DND-41 (cell line): ENCODE measurements at regions not wholly inside any gene's neighbourhood (a gene's known extent, or its start where the extent isn't known, plus 50 kb on each side); places are given as distances from the start of the nearest gene placed in this dataset.

Experiments
- ATAC-seq: fragments of 200-7000 bp; cut with Tn5 transposase; 3 replicates; pipeline ENCODE4 v1.9.1; 2021; ENCODE audit warnings: low read depth; ENCODE audit not compliant: insufficient read depth
- DNase-seq: peaks from one replicate; pipeline ENCODE4 v3.0.0-alpha.2; 2020
- H2AFZ ChIP-seq: 2 replicates; pipeline ENCODE4 v1.6.0; 2012; ENCODE audit warnings: low read depth, low read length
- H3K27ac ChIP-seq: 2 replicates; pipeline ENCODE4 v1.5.1; 2012; ENCODE audit warnings: low read length, inconsistent platforms
- H3K27me3 ChIP-seq: fragments of 200-600 bp; sonication (generic); 2 replicates; pipeline ENCODE4 v1.6.0; 2012; ENCODE audit warnings: low read length, mild to moderate bottlenecking, inconsistent platforms; ENCODE audit not compliant: insufficient read depth, poor library complexity
- H3K36me3 ChIP-seq: 2 replicates; pipeline ENCODE4 v1.5.1; 2012; ENCODE audit warnings: low read length, inconsistent platforms; ENCODE audit not compliant: insufficient read depth
- H3K4me1 ChIP-seq: 2 replicates; pipeline ENCODE4 v1.5.1; 2012; ENCODE audit warnings: mild to moderate bottlenecking, low read length; ENCODE audit not compliant: insufficient read depth
- H3K4me2 ChIP-seq: 2 replicates; pipeline ENCODE4 v1.6.0; 2012; ENCODE audit warnings: mild to moderate bottlenecking, moderate library complexity, low read length, inconsistent platforms; ENCODE audit not compliant: insufficient read depth
- H3K4me3 ChIP-seq, 2 experiments: fragments of 200-600 bp in 1 of 2; shearing (Covaris generic) in 1 of 2; 2 replicates each; pipeline ENCODE4 v1.5.1; 2012 to 2016; ENCODE audit warnings: inconsistent platforms in 2 of 2, low read length in 2 of 2, mild to moderate bottlenecking in 2 of 2, low read depth in 1 of 2, moderate library complexity in 1 of 2
- H3K79me2 ChIP-seq: 2 replicates; pipeline ENCODE4 v1.6.0; 2012; ENCODE audit warnings: low read length, inconsistent platforms; ENCODE audit not compliant: insufficient read depth
- H3K9ac ChIP-seq: 2 replicates; pipeline ENCODE4 v1.6.0; 2012; ENCODE audit warnings: low read depth, mild to moderate bottlenecking, inconsistent platforms, low read length, moderate library complexity
- H3K9me3 ChIP-seq: 2 replicates; pipeline ENCODE4 v1.5.1; 2012; ENCODE audit warnings: low read length, moderate library complexity, mild to moderate bottlenecking, inconsistent platforms; ENCODE audit not compliant: insufficient read depth, severe bottlenecking
- H4K20me1 ChIP-seq: 2 replicates; pipeline ENCODE4 v1.6.0; 2012; ENCODE audit warnings: low read length; ENCODE audit not compliant: insufficient read depth
- EZH2 ChIP-seq: IDR thresholded peaks from 3 replicates; pipeline ENCODE4 v1.6.1; 2012; ENCODE audit warnings: borderline replicate concordance, low read depth, mild to moderate bottlenecking, moderate library complexity, low read length, inconsistent platforms; ENCODE audit not compliant: severe bottlenecking
- TF ChIP-seq, protein P1 (sequence below): IDR thresholded peaks from 2 replicates; pipeline ENCODE4 v1.5.1; 2012; ENCODE audit warnings: borderline replicate concordance, low read length, moderate library complexity, mild to moderate bottlenecking; ENCODE audit not compliant: poor library complexity, severe bottlenecking; ENCODE audit errors: extremely low read depth

DNA sequence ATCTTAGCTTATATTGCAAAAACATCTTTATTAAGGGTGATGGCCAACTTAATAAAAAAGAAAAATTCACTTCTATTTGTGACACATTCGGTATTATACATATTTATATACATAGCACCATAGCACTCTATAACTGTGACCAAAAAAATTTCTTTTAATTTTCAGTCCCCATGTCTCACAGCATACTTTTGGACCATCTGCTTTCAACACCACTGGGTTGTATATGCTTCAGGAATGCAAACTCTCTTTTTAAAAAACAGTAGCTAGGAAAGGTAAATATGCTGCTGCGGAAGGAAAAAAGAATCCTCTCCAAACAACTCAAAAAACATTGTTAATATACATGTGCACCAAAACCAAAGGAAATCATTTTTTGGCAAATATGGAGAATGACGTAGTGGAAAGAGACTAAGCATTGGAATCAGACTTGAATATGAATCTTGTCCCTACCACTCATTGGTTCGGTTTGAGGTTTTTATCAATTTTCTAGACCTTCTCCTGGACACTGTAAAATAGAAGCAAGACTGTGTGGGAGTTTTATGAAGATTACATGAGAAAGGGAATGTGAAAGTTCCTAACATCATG lies 227.9 kb downstream of the BLID start:
- no peaks in the 10 kb centered on the region for H3K79me2 ChIP-seq
- H3K27ac ChIP-seq = no peak overlapping the region
- no peaks in the 10 kb centered on the region for H3K36me3 ChIP-seq
- H3K9ac ChIP-seq = no peak overlapping the region
- H3K4me3 ChIP-seq = no peak overlapping the region
- H3K27me3 ChIP-seq = peaks cover 7% of the 10 kb centered on the region
- no peaks in the 10 kb centered on the region for H4K20me1 ChIP-seq
- H3K9me3 ChIP-seq = no peaks in the 10 kb centered on the region
- no peak overlapping the region for H3K4me2 ChIP-seq
- no peak overlapping the region for H2AFZ ChIP-seq
- no peak for ATAC-seq
- DNase-seq = no peak
- H3K4me1 ChIP-seq = no peaks in the 10 kb centered on the region
- TF ChIP-seq EZH2 = no peak
- TF ChIP-seq, protein P1, sequence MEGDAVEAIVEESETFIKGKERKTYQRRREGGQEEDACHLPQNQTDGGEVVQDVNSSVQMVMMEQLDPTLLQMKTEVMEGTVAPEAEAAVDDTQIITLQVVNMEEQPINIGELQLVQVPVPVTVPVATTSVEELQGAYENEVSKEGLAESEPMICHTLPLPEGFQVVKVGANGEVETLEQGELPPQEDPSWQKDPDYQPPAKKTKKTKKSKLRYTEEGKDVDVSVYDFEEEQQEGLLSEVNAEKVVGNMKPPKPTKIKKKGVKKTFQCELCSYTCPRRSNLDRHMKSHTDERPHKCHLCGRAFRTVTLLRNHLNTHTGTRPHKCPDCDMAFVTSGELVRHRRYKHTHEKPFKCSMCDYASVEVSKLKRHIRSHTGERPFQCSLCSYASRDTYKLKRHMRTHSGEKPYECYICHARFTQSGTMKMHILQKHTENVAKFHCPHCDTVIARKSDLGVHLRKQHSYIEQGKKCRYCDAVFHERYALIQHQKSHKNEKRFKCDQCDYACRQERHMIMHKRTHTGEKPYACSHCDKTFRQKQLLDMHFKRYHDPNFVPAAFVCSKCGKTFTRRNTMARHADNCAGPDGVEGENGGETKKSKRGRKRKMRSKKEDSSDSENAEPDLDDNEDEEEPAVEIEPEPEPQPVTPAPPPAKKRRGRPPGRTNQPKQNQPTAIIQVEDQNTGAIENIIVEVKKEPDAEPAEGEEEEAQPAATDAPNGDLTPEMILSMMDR = no peak

DNA sequence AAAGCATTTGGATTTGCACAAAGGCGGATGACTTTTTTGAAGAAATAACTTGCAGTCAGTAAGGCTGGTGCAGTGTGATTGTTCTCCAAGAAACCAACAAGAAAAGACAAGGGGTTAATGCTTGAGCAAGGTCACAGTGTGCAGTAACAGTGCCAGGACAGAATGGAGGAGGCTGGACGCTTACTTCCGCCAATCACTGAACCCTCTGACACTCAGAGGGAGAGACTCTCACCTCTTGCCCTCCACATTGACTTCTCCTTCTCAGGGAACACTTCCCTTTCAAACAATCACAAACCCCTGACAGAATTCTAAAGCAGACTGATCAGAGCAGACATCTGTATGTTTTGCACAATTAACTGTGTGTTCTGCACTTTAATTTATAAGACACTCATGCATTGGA lies 228.4 kb downstream of the BLID start:
- H3K27me3 ChIP-seq = peaks cover 7% of the 10 kb centered on the region
- H2AFZ ChIP-seq = no peak overlapping the region
- no peaks in the 10 kb centered on the region for H3K79me2 ChIP-seq
- H3K4me3 ChIP-seq = no peak overlapping the region
- no peak for DNase-seq
- H3K9me3 ChIP-seq = no peaks in the 10 kb centered on the region
- H3K36me3 ChIP-seq = no peaks in the 10 kb centered on the region
- no peak for TF ChIP-seq EZH2
- TF ChIP-seq, protein P1 = no peak
- no peak for ATAC-seq
- H3K4me1 ChIP-seq = no peaks in the 10 kb centered on the region
- no peak overlapping the region for H3K9ac ChIP-seq
- H4K20me1 ChIP-seq = no peaks in the 10 kb centered on the region
- H3K27ac ChIP-seq = no peak overlapping the region
- H3K4me2 ChIP-seq = no peak overlapping the region

DNA sequence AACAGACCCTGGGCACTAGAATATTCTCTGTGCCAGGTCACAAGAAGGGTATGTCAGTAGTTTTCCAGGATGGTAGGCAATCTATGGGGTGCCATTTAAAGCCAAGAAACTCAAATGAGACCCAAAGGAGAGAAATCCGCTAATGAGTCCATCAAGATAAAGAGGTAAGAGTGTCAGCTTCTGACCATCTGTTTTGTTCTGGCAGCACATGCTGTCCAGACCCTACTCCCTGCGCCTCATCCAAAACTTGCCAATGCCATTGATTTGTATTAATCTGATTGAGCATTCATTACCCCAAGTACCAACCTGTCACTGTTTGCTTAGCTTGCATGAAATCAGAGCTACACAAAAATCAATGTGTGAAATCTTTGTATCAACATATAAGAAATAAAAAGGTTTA lies 229.0 kb downstream of the BLID start:
- H3K27me3 ChIP-seq = peaks cover 5% of the 10 kb centered on the region
- TF ChIP-seq, protein P1 = no peak
- no peak for TF ChIP-seq EZH2
- DNase-seq (no peak), ATAC-seq (no peak)
- H3K9me3 ChIP-seq = no peaks in the 10 kb centered on the region
- no peaks in the 10 kb centered on the region for H3K36me3 ChIP-seq
- H3K79me2 ChIP-seq = no peaks in the 10 kb centered on the region
- no peak overlapping the region for H3K27ac ChIP-seq
- no peaks in the 10 kb centered on the region for H4K20me1 ChIP-seq
- H3K4me3 ChIP-seq = no peak overlapping the region
- no peak overlapping the region for H3K9ac ChIP-seq
- H2AFZ ChIP-seq = no peak overlapping the region
- no peaks in the 10 kb centered on the region for H3K4me1 ChIP-seq
- H3K4me2 ChIP-seq = no peak overlapping the region
